ENCODE measurements at regions not wholly inside any gene's neighbourhood (a gene's known extent, or its start where the extent isn't known, plus 50 kb on each side); places are given as distances from the start of the nearest gene placed in this dataset.

GRCh38 chr7:13057462-13058200, 370.2 kb downstream of the ARL4A start:
- no peaks in the 10 kb centered on the region for H3K4me1 ChIP-seq (ENCODE audit: insufficient read depth, low read length)
- H3K27me3 ChIP-seq (ENCODE audit: insufficient read depth, low read length), result no peaks in the 10 kb centered on the region
- H3K4me3 ChIP-seq (ENCODE audit: low read length), result no peak overlapping the region
- no peak overlapping the region for H2AFZ ChIP-seq (ENCODE audit: low read depth, low read length)
- H3K9me3 ChIP-seq (ENCODE audit: low read length), result no peaks in the 10 kb centered on the region
- no peaks in the 10 kb centered on the region for H3K36me3 ChIP-seq (ENCODE audit: insufficient read depth, low read length)

- H3K36me3 ChIP-seq (ENCODE audit: insufficient read depth, low read length), result no peaks in the 10 kb centered on the region
- no peak overlapping the region for H3K4me3 ChIP-seq (ENCODE audit: low read length)
- H2AFZ ChIP-seq (ENCODE audit: low read depth, low read length), result no peak overlapping the region
- H3K9me3 ChIP-seq (ENCODE audit: low read length), result no peaks in the 10 kb centered on the region
- no peaks in the 10 kb centered on the region for H3K4me1 ChIP-seq (ENCODE audit: insufficient read depth, low read length)
- no peaks in the 10 kb centered on the region for H3K27me3 ChIP-seq (ENCODE audit: insufficient read depth, low read length)
These were observed 372.7 kb downstream of the ARL4A start for GRCh38 chr7:13060173-13060572.

- Histone ChIP-seq H3K4me1 (ENCODE audit: insufficient read depth, low read length) (no peaks in the 10 kb centered on the region), H3K9me3 (ENCODE audit: low read length) (no peaks in the 10 kb centered on the region), H3K36me3 (ENCODE audit: insufficient read depth, low read length) (no peaks in the 10 kb centered on the region), H2AFZ (ENCODE audit: low read depth, low read length) (no peak overlapping the region), H3K27me3 (ENCODE audit: insufficient read depth, low read length) (no peaks in the 10 kb centered on the region), H3K4me3 (ENCODE audit: low read length) (no peak overlapping the region)
These were observed 373.7 kb downstream of the ARL4A start for GRCh38 chr7:13061115-13061514.

- H3K4me1 ChIP-seq (ENCODE audit: insufficient read depth, low read length), result no peaks in the 10 kb centered on the region
- H2AFZ ChIP-seq (ENCODE audit: low read depth, low read length), result no peak overlapping the region
- H3K4me3 ChIP-seq (ENCODE audit: low read length), result no peak overlapping the region
- H3K9me3 ChIP-seq (ENCODE audit: low read length), result no peaks in the 10 kb centered on the region
- no peaks in the 10 kb centered on the region for H3K36me3 ChIP-seq (ENCODE audit: insufficient read depth, low read length)
- H3K27me3 ChIP-seq (ENCODE audit: insufficient read depth, low read length), result no peaks in the 10 kb centered on the region
These were observed 375.2 kb downstream of the ARL4A start for GRCh38 chr7:13062631-13063030.

- Histone ChIP-seq H3K36me3 (ENCODE audit: insufficient read depth, low read length) (no peaks in the 10 kb centered on the region), H3K9me3 (ENCODE audit: low read length) (no peaks in the 10 kb centered on the region), H3K4me1 (ENCODE audit: insufficient read depth, low read length) (no peaks in the 10 kb centered on the region), H3K27me3 (ENCODE audit: insufficient read depth, low read length) (no peaks in the 10 kb centered on the region), H2AFZ (ENCODE audit: low read depth, low read length) (no peak overlapping the region), H3K4me3 (ENCODE audit: low read length) (no peak overlapping the region)
These were observed 379.6 kb downstream of the ARL4A start for GRCh38 chr7:13067036-13067435.

- Histone ChIP-seq H3K4me1 (ENCODE audit: insufficient read depth, low read length) (no peaks in the 10 kb centered on the region), H3K9me3 (ENCODE audit: low read length) (no peaks in the 10 kb centered on the region), H2AFZ (ENCODE audit: low read depth, low read length) (no peak overlapping the region), H3K27me3 (ENCODE audit: insufficient read depth, low read length) (no peaks in the 10 kb centered on the region), H3K36me3 (ENCODE audit: insufficient read depth, low read length) (no peaks in the 10 kb centered on the region), H3K4me3 (ENCODE audit: low read length) (no peak overlapping the region)
These were observed 380.6 kb downstream of the ARL4A start for GRCh38 chr7:13068032-13068431.

GRCh38 chr7:13069841-13070240, 382.4 kb downstream of the ARL4A start:
- Histone ChIP-seq H3K4me1 (ENCODE audit: insufficient read depth, low read length) (no peaks in the 10 kb centered on the region), H2AFZ (ENCODE audit: low read depth, low read length) (no peak overlapping the region), H3K9me3 (ENCODE audit: low read length) (no peaks in the 10 kb centered on the region), H3K36me3 (ENCODE audit: insufficient read depth, low read length) (no peaks in the 10 kb centered on the region), H3K27me3 (ENCODE audit: insufficient read depth, low read length) (no peaks in the 10 kb centered on the region), H3K4me3 (ENCODE audit: low read length) (no peak overlapping the region)

- Histone ChIP-seq H3K4me1 (ENCODE audit: insufficient read depth, low read length) (no peaks in the 10 kb centered on the region), H3K4me3 (ENCODE audit: low read length) (no peak overlapping the region), H3K9me3 (ENCODE audit: low read length) (no peaks in the 10 kb centered on the region), H3K27me3 (ENCODE audit: insufficient read depth, low read length) (no peaks in the 10 kb centered on the region), H2AFZ (ENCODE audit: low read depth, low read length) (no peak overlapping the region), H3K36me3 (ENCODE audit: insufficient read depth, low read length) (no peaks in the 10 kb centered on the region)
These were observed 384.6 kb downstream of the ARL4A start for GRCh38 chr7:13072014-13072413.

GRCh38 chr7:13077466-13077865, 390.0 kb downstream of the ARL4A start:
- Histone ChIP-seq H3K9me3 (ENCODE audit: low read length) (no peaks in the 10 kb centered on the region), H3K4me1 (ENCODE audit: insufficient read depth, low read length) (no peaks in the 10 kb centered on the region), H3K27me3 (ENCODE audit: insufficient read depth, low read length) (no peaks in the 10 kb centered on the region), H3K36me3 (ENCODE audit: insufficient read depth, low read length) (no peaks in the 10 kb centered on the region), H2AFZ (ENCODE audit: low read depth, low read length) (no peak overlapping the region), H3K4me3 (ENCODE audit: low read length) (no peak overlapping the region)

- H3K4me1 ChIP-seq (ENCODE audit: insufficient read depth, low read length), result no peaks in the 10 kb centered on the region
- no peak overlapping the region for H2AFZ ChIP-seq (ENCODE audit: low read depth, low read length)
- H3K27me3 ChIP-seq (ENCODE audit: insufficient read depth, low read length), result no peaks in the 10 kb centered on the region
- H3K36me3 ChIP-seq (ENCODE audit: insufficient read depth, low read length), result no peaks in the 10 kb centered on the region
- H3K4me3 ChIP-seq (ENCODE audit: low read length), result no peak overlapping the region
- no peaks in the 10 kb centered on the region for H3K9me3 ChIP-seq (ENCODE audit: low read length)
These were observed 390.7 kb downstream of the ARL4A start for GRCh38 chr7:13078105-13078504.

GRCh38 chr7:13090959-13091358, 403.5 kb downstream of the ARL4A start:
- Histone ChIP-seq H2AFZ (ENCODE audit: low read depth, low read length) (no peak overlapping the region), H3K9me3 (ENCODE audit: low read length) (no peaks in the 10 kb centered on the region), H3K27me3 (ENCODE audit: insufficient read depth, low read length) (no peaks in the 10 kb centered on the region), H3K36me3 (ENCODE audit: insufficient read depth, low read length) (no peaks in the 10 kb centered on the region), H3K4me1 (ENCODE audit: insufficient read depth, low read length) (no peaks in the 10 kb centered on the region), H3K4me3 (ENCODE audit: low read length) (no peak overlapping the region)

GRCh38 chr7:13091974-13092707, 404.7 kb downstream of the ARL4A start:
- Histone ChIP-seq H3K4me3 (ENCODE audit: low read length) (no peak overlapping the region), H3K9me3 (ENCODE audit: low read length) (no peaks in the 10 kb centered on the region), H3K4me1 (ENCODE audit: insufficient read depth, low read length) (no peaks in the 10 kb centered on the region), H3K36me3 (ENCODE audit: insufficient read depth, low read length) (no peaks in the 10 kb centered on the region), H3K27me3 (ENCODE audit: insufficient read depth, low read length) (no peaks in the 10 kb centered on the region), H2AFZ (ENCODE audit: low read depth, low read length) (no peak overlapping the region)

- Histone ChIP-seq H3K9me3 (ENCODE audit: low read length) (no peaks in the 10 kb centered on the region), H3K4me1 (ENCODE audit: insufficient read depth, low read length) (no peaks in the 10 kb centered on the region), H3K36me3 (ENCODE audit: insufficient read depth, low read length) (no peaks in the 10 kb centered on the region), H3K27me3 (ENCODE audit: insufficient read depth, low read length) (no peaks in the 10 kb centered on the region), H3K4me3 (ENCODE audit: low read length) (no peak overlapping the region), H2AFZ (ENCODE audit: low read depth, low read length) (no peak overlapping the region)
These were observed 405.2 kb downstream of the ARL4A start for GRCh38 chr7:13092708-13093005.

- Histone ChIP-seq H3K9me3 (ENCODE audit: low read length) (no peaks in the 10 kb centered on the region), H3K4me3 (ENCODE audit: low read length) (no peak overlapping the region), H3K36me3 (ENCODE audit: insufficient read depth, low read length) (no peaks in the 10 kb centered on the region), H2AFZ (ENCODE audit: low read depth, low read length) (no peak overlapping the region), H3K4me1 (ENCODE audit: insufficient read depth, low read length) (no peaks in the 10 kb centered on the region), H3K27me3 (ENCODE audit: insufficient read depth, low read length) (no peaks in the 10 kb centered on the region)
These were observed 405.7 kb downstream of the ARL4A start for GRCh38 chr7:13093160-13093559.

All from neuron (in vitro differentiated cells).